HepG2 (cell line): ENCODE measurements at regions not wholly inside any gene's neighbourhood (a gene's known extent, or its start where the extent isn't known, plus 50 kb on each side); places are given as distances from the start of the nearest gene placed in this dataset.

Experiments
- ATAC-seq: fragments of 200-7000 bp; cut with Tn5 transposase; 3 replicates; pipeline ENCODE4 v1.9.1; 2020; ENCODE audit warnings: mild to moderate bottlenecking, moderate library complexity
- BruUV-seq: library from RNA; stranded (reverse); fragments of 400-500 nt; replicated peaks from 2 replicates; lab custom pipeline; 2021; lab: Mats Ljungman, UMichigan
- CTCF ChIA-PET: fragments of 300-600 bp; formaldehyde crosslinking; extraction: SDS; loops from one replicate; lab custom pipeline; 2021; ENCODE audit warnings: low total read pairs, inconsistent platforms, low intra/inter-chr PET ratio; lab: Yijun Ruan, JAX
- POLR2A ChIA-PET: fragments of 350-600 bp; sonication (Branson Sonifier 250); formaldehyde crosslinking; loops from one replicate; lab custom pipeline; 2020; ENCODE audit warnings: antibody characterized with exemption, inconsistent platforms; lab: Yijun Ruan, JAX
- DNase-seq: peaks from one replicate; pipeline ENCODE4 v3.0.0-alpha.2; 2015; ENCODE audit warnings: low spot score
- FAIRE-seq: peaks from 3 replicates; lab custom pipeline; 2011; peaks lifted over from hg19 to GRCh38; lab: Jason Lieb, UNC
- H2AFZ ChIP-seq: one replicate; pipeline ENCODE4 v1.6.1; 2011; ENCODE audit warnings: low read length, inconsistent platforms
- H3K27ac ChIP-seq: fragments of 300-600 bp; 3 replicates; pipeline ENCODE4 v1.8.0; 2011; ENCODE audit warnings: mixed run types, mild to moderate bottlenecking, mixed read lengths, low read length, inconsistent platforms; ENCODE audit not compliant: insufficient read depth; ENCODE audit errors: extremely low read length
- H3K27me3 ChIP-seq, 2 experiments: fragments of 200-600 bp in 1 of 2; 2 replicates in 1 of 2; 3 replicates in 1 of 2; pipeline versions ENCODE4 v1.6.0 to v1.8.0; 2011; ENCODE audit warnings: low read length in 2 of 2, mild to moderate bottlenecking in 2 of 2, moderate library complexity in 2 of 2, inconsistent platforms in 1 of 2; ENCODE audit not compliant: insufficient read depth in 2 of 2, control insufficient read depth in 1 of 2
- H3K36me3 ChIP-seq, 2 experiments: fragments of 200-600 bp in 1 of 2; replicated peaks in 1 of 2; 2 replicates in 1 of 2; 3 replicates in 1 of 2; pipeline versions ENCODE4 v1.5.1 to v1.8.0; 2011; ENCODE audit warnings: low read length in 2 of 2, inconsistent platforms in 1 of 2; ENCODE audit not compliant: insufficient read depth in 2 of 2, control insufficient read depth in 1 of 2
- H3K4me1 ChIP-seq: 2 replicates; pipeline ENCODE4 v1.5.1; 2012; ENCODE audit warnings: low read length, inconsistent platforms; ENCODE audit not compliant: insufficient read depth
- H3K4me2 ChIP-seq: 2 replicates; pipeline ENCODE4 v1.6.0; 2011; ENCODE audit warnings: low read depth, low read length, inconsistent platforms
- H3K4me3 ChIP-seq, 3 experiments: fragments of 200-600 bp in 1 of 3; sonication (generic), shearing (Covaris generic) in 1 of 3; replicated peaks in 1 of 3; 2 replicates each; pipeline ENCODE4 v1.5.1; 2011 to 2016; ENCODE audit warnings: low read length in 3 of 3, inconsistent platforms in 2 of 3, low read depth in 2 of 3, mild to moderate bottlenecking in 2 of 3, control low read depth in 1 of 3, mixed read lengths in 1 of 3; ENCODE audit not compliant: insufficient read depth in 1 of 3
- H3K79me2 ChIP-seq: one replicate; pipeline ENCODE4 v1.6.1; 2011; ENCODE audit warnings: low read length, inconsistent platforms; ENCODE audit not compliant: insufficient read depth
- H3K9ac ChIP-seq: 2 replicates; pipeline ENCODE4 v1.6.0; 2011; ENCODE audit warnings: mild to moderate bottlenecking, low read depth, low read length, inconsistent platforms; ENCODE audit not compliant: insufficient read depth
- H3K9me3 ChIP-seq: 2 replicates; pipeline ENCODE4 v1.5.1; 2012; ENCODE audit warnings: mild to moderate bottlenecking, low read length
- H4K20me1 ChIP-seq: 2 replicates; pipeline ENCODE4 v1.6.0; 2011; ENCODE audit warnings: inconsistent platforms, mild to moderate bottlenecking, low read length, moderate library complexity; ENCODE audit not compliant: insufficient read depth
- CCAR2 ChIP-seq: fragments of 200-400 bp; formaldehyde crosslinking; optimal IDR thresholded peaks from 2 replicates; pipeline ENCODE3; 2018; ENCODE audit warnings: low read depth, mild to moderate bottlenecking, low read length, moderate library complexity
- FOXA3 ChIP-seq: IDR thresholded peaks from 2 replicates; pipeline ENCODE4 v1.6.1; 2016; ENCODE audit warnings: missing genetic modification reagents, missing compliant biosample characterization
- HMG20B ChIP-seq: conservative IDR thresholded peaks from 2 replicates; pipeline ENCODE4 v1.6.1; 2016; ENCODE audit warnings: missing genetic modification reagents, missing compliant biosample characterization
- HNRNPK ChIP-seq: fragments of 200-400 bp; formaldehyde crosslinking; IDR thresholded peaks from 2 replicates; pipeline ENCODE4 v1.6.1; 2018; ENCODE audit warnings: low read length, low read depth, moderate library complexity, mild to moderate bottlenecking; ENCODE audit not compliant: poor library complexity, severe bottlenecking
- HNRNPL ChIP-seq: fragments of 200-400 bp; formaldehyde crosslinking; IDR thresholded peaks from 2 replicates; pipeline ENCODE4 v1.6.1; 2017; ENCODE audit warnings: mild to moderate bottlenecking, low read depth, low read length
- KDM5A ChIP-seq: fragments of 200-600 bp; sonication (generic); IDR thresholded peaks from 2 replicates; pipeline ENCODE4 v1.7.0; 2018; ENCODE audit warnings: antibody characterized with exemption, mild to moderate bottlenecking, low read length, borderline replicate concordance
- NFRKB ChIP-seq: fragments of 450-650 bp; IDR thresholded peaks from 2 replicates; pipeline ENCODE4 v1.6.1; 2017
- RFXANK ChIP-seq: IDR thresholded peaks from 2 replicates; pipeline ENCODE4 v1.6.1; 2016
- RNF2 ChIP-seq: fragments of 450-650 bp; conservative IDR thresholded peaks from 2 replicates; pipeline ENCODE4 v1.6.1; 2016; ENCODE audit warnings: low read depth
- SOX6 ChIP-seq, 2 experiments: fragments of 450-650 bp in 1 of 2; sonication (generic) in 1 of 2; formaldehyde crosslinking in 1 of 2; IDR thresholded peaks; 2 replicates each; pipeline versions ENCODE4 v1.4.0 to v1.6.1; 2017 to 2020; ENCODE audit warnings: antibody characterized with exemption in 1 of 2, mild to moderate bottlenecking in 1 of 2, missing genetic modification reagents in 1 of 2
- SRSF1 ChIP-seq: fragments of 200-400 bp; formaldehyde crosslinking; optimal IDR thresholded peaks from 2 replicates; pipeline ENCODE3; 2017; ENCODE audit warnings: mild to moderate bottlenecking, low read depth, low read length, moderate library complexity
- TIGD3 ChIP-seq: sonication (generic); formaldehyde crosslinking; IDR thresholded peaks from 2 replicates; pipeline ENCODE4 v1.5.1; 2020; ENCODE audit warnings: mild to moderate bottlenecking, missing genetic modification reagents, borderline replicate concordance
- TSC22D2 ChIP-seq: sonication (generic); formaldehyde crosslinking; IDR thresholded peaks from 2 replicates; pipeline ENCODE4 v1.5.1; 2020; ENCODE audit warnings: missing genetic modification reagents, mild to moderate bottlenecking, borderline replicate concordance
- ZNF331 ChIP-seq: sonication (generic); formaldehyde crosslinking; IDR thresholded peaks from 2 replicates; pipeline ENCODE4 v1.4.0; 2020; ENCODE audit warnings: missing genetic modification reagents
- ZNF746 ChIP-seq: sonication (generic); formaldehyde crosslinking; IDR thresholded peaks from 2 replicates; pipeline ENCODE4 v1.8.0; 2022; ENCODE audit warnings: mild to moderate bottlenecking, missing genetic modification reagents
- ZNF768 ChIP-seq: sonication (generic); formaldehyde crosslinking; IDR thresholded peaks from 2 replicates; pipeline ENCODE4 v1.4.0; 2020; ENCODE audit warnings: missing genetic modification reagents
- ZNF777 ChIP-seq: sonication (generic); formaldehyde crosslinking; IDR thresholded peaks from 2 replicates; pipeline ENCODE4 v1.4.0; 2020; ENCODE audit warnings: missing genetic modification reagents
- ZSCAN22 ChIP-seq: sonication (generic); formaldehyde crosslinking; IDR thresholded peaks from 2 replicates; pipeline ENCODE4 v1.4.0; 2020; ENCODE audit warnings: mild to moderate bottlenecking, missing genetic modification reagents
- WGBS: methylation state at CpG from one replicate; pipeline ENCODE4 v1.1.6; 2017; ENCODE audit warnings: low lambda C conversion rate; 5-methylcytosine and 5-hydroxymethylcytosine counted together
- in situ Hi-C: cut with HindIII; loops from 2 replicates; pipeline ENCODE4 v1.10.0; 2017; ENCODE audit warnings: low pct_unique_long_range_greater_than_20kb; ENCODE audit not compliant: extremely low pct_ligation_motif_present
- intact Hi-C: fragments of 100-400 bp; cut with micrococcal nuclease; formaldehyde crosslinking; loops from one replicate; pipeline ENCODE4 v1.10.0; 2022; ENCODE audit not compliant: unreplicated experiment
- TF ChIP-seq, protein P1 (sequence below): sonication (generic); formaldehyde crosslinking; IDR thresholded peaks from 2 replicates; pipeline ENCODE4 v1.4.0; 2020; ENCODE audit warnings: missing genetic modification reagents, borderline replicate concordance
- TF ChIP-seq, protein P2 (sequence below): sonication (generic); formaldehyde crosslinking; IDR thresholded peaks from 2 replicates; pipeline ENCODE4 v1.8.1; 2023; ENCODE audit warnings: missing genetic modification reagents, mild to moderate bottlenecking, borderline replicate concordance
- TF ChIP-seq, protein P3 (sequence below): sonication (generic); formaldehyde crosslinking; IDR thresholded peaks from 2 replicates; pipeline ENCODE4 v1.9.0; 2022; ENCODE audit warnings: missing genetic modification reagents, mild to moderate bottlenecking, borderline replicate concordance

DNA sequence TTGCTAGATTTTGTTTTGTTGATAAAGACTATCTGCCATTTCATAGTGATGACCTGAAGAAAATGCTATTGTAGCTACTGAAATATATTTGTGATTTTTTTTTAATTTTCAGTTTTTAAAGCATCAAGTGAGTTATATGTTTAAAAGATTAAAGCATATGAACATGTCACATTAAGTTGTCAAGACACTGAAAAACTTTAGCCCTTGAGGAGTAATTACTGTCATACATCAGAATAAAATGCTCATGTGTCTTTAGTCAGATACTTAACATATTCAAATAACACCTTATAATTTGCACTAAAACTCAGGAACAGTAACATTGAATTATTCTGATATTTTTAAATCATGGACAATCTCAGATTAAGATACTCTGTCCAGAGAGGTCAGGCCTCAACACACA is 108.1 kb upstream of the ATXN7L3B start (continued):
- TF ChIP-seq, protein P1, sequence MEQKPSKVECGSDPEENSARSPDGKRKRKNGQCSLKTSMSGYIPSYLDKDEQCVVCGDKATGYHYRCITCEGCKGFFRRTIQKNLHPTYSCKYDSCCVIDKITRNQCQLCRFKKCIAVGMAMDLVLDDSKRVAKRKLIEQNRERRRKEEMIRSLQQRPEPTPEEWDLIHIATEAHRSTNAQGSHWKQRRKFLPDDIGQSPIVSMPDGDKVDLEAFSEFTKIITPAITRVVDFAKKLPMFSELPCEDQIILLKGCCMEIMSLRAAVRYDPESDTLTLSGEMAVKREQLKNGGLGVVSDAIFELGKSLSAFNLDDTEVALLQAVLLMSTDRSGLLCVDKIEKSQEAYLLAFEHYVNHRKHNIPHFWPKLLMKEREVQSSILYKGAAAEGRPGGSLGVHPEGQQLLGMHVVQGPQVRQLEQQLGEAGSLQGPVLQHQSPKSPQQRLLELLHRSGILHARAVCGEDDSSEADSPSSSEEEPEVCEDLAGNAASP (CRISPR knock-in tag) = no peak
- TF ChIP-seq SRSF1 = no peak
- TF ChIP-seq, protein P2, sequence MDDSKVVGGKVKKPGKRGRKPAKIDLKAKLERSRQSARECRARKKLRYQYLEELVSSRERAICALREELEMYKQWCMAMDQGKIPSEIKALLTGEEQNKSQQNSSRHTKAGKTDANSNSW = no peak
- no peak for TF ChIP-seq HMG20B (CRISPR knock-in tag)
- no peak for TF ChIP-seq ZNF768 (CRISPR knock-in tag)

GRCh38 chr12:74431801-74432200 is 105.8 kb upstream of the ATXN7L3B start:
- ATAC-seq (no peak), FAIRE-seq (no peak), DNase-seq (no peak)
- in situ Hi-C loops (no loop called here), intact Hi-C loops (loop anchor here (10.0 kb wide), 1 partner anchor 1553 kb away; no protein-coding TSS in a partner anchor)
- Histone ChIP-seq H3K79me2 (no peaks in the 10 kb centered on the region), H3K4me3 (no peak overlapping the region), H3K9me3 (no peaks in the 10 kb centered on the region), H3K4me1 (no peaks in the 10 kb centered on the region), H3K36me3 (no peaks in the 10 kb centered on the region), H3K27ac (no peak overlapping the region), H4K20me1 (no peaks in the 10 kb centered on the region), H3K9ac (no peak overlapping the region), H3K4me2 (no peak overlapping the region), H2AFZ (no peak overlapping the region), H3K27me3 (no peaks in the 10 kb centered on the region)
- POLR2A ChIA-PET = no interaction called here
- no TSS peak for BruUV-seq
- WGBS = 0% methylated on average over 1 of the region's 1 CpG
- CTCF ChIA-PET = no interaction called here
- TF ChIP-seq, protein P3, sequence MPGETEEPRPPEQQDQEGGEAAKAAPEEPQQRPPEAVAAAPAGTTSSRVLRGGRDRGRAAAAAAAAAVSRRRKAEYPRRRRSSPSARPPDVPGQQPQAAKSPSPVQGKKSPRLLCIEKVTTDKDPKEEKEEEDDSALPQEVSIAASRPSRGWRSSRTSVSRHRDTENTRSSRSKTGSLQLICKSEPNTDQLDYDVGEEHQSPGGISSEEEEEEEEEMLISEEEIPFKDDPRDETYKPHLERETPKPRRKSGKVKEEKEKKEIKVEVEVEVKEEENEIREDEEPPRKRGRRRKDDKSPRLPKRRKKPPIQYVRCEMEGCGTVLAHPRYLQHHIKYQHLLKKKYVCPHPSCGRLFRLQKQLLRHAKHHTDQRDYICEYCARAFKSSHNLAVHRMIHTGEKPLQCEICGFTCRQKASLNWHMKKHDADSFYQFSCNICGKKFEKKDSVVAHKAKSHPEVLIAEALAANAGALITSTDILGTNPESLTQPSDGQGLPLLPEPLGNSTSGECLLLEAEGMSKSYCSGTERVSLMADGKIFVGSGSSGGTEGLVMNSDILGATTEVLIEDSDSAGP (CRISPR knock-in tag) = no peak
- no peak for TF ChIP-seq ZNF746 (CRISPR knock-in tag)
- no peak for TF ChIP-seq HNRNPL
- no peak for TF ChIP-seq RFXANK
- no peak for TF ChIP-seq TSC22D2 (CRISPR knock-in tag)
- no peak for TF ChIP-seq SOX6 (IDR thresholded peaks at IDR 0.05)
- no peak for TF ChIP-seq SOX6 (CRISPR knock-in tag; IDR thresholded peaks at IDR 0.05)
- TF ChIP-seq RNF2 = no peak
- no peak for TF ChIP-seq HNRNPK
- no peak for TF ChIP-seq ZNF331
- no peak for TF ChIP-seq FOXA3
- TF ChIP-seq ZNF777 = no peak
- no peak for TF ChIP-seq TIGD3
- no peak for TF ChIP-seq ZSCAN22 (CRISPR knock-in tag)
- TF ChIP-seq CCAR2 = no peak
- TF ChIP-seq NFRKB = no peak
- no peak for TF ChIP-seq KDM5A
